ENCODE measurements at regions not wholly inside any gene's neighbourhood (a gene's known extent, or its start where the extent isn't known, plus 50 kb on each side); places are given as distances from the start of the nearest gene placed in this dataset.

DNA sequence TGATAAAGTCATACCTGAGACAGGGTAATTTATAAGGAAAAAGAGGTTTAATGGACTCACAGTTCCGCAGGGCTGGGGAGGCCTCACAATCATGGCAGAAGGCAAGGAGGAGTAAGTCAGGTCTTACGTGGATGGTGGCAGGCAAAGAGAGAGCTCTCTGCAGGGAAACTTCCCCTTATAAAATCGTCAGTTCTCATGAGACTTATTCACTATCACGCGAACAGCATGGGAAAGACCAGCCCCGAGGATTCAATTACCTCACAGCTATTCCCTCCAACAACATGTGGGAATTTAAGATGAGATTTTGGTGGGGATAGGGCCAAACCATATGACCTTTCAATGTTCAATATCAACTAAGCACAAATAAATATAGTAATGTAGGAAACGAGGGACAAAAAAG is 559.4 kb upstream of the KCND2 start:
- TF ChIP-seq, protein P1, sequence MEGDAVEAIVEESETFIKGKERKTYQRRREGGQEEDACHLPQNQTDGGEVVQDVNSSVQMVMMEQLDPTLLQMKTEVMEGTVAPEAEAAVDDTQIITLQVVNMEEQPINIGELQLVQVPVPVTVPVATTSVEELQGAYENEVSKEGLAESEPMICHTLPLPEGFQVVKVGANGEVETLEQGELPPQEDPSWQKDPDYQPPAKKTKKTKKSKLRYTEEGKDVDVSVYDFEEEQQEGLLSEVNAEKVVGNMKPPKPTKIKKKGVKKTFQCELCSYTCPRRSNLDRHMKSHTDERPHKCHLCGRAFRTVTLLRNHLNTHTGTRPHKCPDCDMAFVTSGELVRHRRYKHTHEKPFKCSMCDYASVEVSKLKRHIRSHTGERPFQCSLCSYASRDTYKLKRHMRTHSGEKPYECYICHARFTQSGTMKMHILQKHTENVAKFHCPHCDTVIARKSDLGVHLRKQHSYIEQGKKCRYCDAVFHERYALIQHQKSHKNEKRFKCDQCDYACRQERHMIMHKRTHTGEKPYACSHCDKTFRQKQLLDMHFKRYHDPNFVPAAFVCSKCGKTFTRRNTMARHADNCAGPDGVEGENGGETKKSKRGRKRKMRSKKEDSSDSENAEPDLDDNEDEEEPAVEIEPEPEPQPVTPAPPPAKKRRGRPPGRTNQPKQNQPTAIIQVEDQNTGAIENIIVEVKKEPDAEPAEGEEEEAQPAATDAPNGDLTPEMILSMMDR (IDR thresholded peaks at IDR 0.05), result no peak
- no peak for TF ChIP-seq ZFX (IDR thresholded peaks at IDR 0.05; ENCODE audit: borderline replicate concordance)

All from 22Rv1 (cell line).